ENCODE measurements at regions not wholly inside any gene's neighbourhood (a gene's known extent, or its start where the extent isn't known, plus 50 kb on each side); places are given as distances from the start of the nearest gene placed in this dataset.

DNA sequence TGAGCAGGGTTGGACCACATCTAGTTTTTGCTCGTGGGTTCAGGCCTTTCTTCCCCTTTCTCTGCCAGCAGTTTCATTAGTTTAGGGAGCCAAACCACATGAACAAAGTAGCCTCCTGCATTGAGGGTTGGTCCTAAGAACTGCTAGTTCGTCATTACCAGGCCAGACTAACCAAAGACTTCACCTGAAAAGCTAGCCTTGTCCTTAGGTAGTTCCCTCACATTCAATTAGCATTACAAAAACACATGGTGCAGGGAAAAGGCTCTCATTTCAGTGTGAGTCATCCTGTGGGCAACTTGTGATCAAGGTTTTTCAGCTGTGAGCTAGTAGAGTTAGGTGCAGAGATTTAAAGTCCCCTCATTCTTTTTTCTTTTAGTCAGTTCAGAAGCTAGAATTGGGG is 279.3 kb upstream of the CTNNB1 start:
- Histone ChIP-seq H3K4me2 (replicated peaks; ENCODE audit: extremely low read depth, low read length, poor library complexity, severe bottlenecking) (no peak overlapping the region), H3K9me3 (replicated peaks in 1 of 2; ENCODE audit: control insufficient read depth in 1 of 2, insufficient read depth in 1 of 2, low read length in 2 of 2) (no peaks in the 10 kb centered on the region), H4K20me1 (ENCODE audit: insufficient read depth, low read length) (no peaks in the 10 kb centered on the region), H2AFZ (ENCODE audit: insufficient read depth, low read depth, low read length, poor library complexity, severe bottlenecking) (no peak overlapping the region), H3K9ac (ENCODE audit: insufficient read depth, low read length, poor library complexity, severe bottlenecking) (no peak overlapping the region), H3K36me3 (replicated peaks in 1 of 2; ENCODE audit: control insufficient read depth in 1 of 2, insufficient read depth in 2 of 2, low read length in 2 of 2) (no peaks in the 10 kb centered on the region), H3K27ac (ENCODE audit: low read depth in 1 of 2, low read length in 2 of 2) (no peak overlapping the region), H3K4me3 (replicated peaks in 1 of 3; ENCODE audit: low read depth in 2 of 3, low read length in 3 of 3) (no peak overlapping the region), H3K4me1 (ENCODE audit: control insufficient read depth in 1 of 2, insufficient read depth in 2 of 2, low read length in 2 of 2) (no peaks in the 10 kb centered on the region), H3K79me2 (ENCODE audit: insufficient read depth, low read length) (no peaks in the 10 kb centered on the region), H3K27me3 (ENCODE audit: control insufficient read depth in 2 of 2, insufficient read depth in 2 of 2, low read length in 2 of 2) (no peaks in the 10 kb centered on the region)
- Mint-ChIP-seq H3K4me3 (no peak overlapping the region), H3K4me1 (peaks cover 8% of the 10 kb centered on the region), H3K9me3 (peaks cover 0 to 5% (median 2%) of the 10 kb centered on the region in 7 donors), H3K27ac (peak overlapping the region in 1 of 7 donors; percentile 13), H3K36me3 (no peaks in the 10 kb centered on the region), H3K27me3 (ENCODE audit: low read depth in 3 of 3) (no peaks in the 10 kb centered on the region)
- TF ChIP-seq, protein P1, sequence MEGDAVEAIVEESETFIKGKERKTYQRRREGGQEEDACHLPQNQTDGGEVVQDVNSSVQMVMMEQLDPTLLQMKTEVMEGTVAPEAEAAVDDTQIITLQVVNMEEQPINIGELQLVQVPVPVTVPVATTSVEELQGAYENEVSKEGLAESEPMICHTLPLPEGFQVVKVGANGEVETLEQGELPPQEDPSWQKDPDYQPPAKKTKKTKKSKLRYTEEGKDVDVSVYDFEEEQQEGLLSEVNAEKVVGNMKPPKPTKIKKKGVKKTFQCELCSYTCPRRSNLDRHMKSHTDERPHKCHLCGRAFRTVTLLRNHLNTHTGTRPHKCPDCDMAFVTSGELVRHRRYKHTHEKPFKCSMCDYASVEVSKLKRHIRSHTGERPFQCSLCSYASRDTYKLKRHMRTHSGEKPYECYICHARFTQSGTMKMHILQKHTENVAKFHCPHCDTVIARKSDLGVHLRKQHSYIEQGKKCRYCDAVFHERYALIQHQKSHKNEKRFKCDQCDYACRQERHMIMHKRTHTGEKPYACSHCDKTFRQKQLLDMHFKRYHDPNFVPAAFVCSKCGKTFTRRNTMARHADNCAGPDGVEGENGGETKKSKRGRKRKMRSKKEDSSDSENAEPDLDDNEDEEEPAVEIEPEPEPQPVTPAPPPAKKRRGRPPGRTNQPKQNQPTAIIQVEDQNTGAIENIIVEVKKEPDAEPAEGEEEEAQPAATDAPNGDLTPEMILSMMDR (IDR thresholded peaks at IDR 0.05) = no peak
- WGBS (ENCODE audit: insufficient coverage) = 40% methylated on average over 1 of the region's 2 CpGs
- peak; percentile 11 to 34 (median 20) for DNase-seq
- intact Hi-C loops (cut with micrococcal nuclease) = loop anchor here in 1 of 2 donors (2.0 to 5.0 kb wide), 4 partner anchors 52 to 277 kb away; partner anchors contain the start of gene CTNNB1

DNA sequence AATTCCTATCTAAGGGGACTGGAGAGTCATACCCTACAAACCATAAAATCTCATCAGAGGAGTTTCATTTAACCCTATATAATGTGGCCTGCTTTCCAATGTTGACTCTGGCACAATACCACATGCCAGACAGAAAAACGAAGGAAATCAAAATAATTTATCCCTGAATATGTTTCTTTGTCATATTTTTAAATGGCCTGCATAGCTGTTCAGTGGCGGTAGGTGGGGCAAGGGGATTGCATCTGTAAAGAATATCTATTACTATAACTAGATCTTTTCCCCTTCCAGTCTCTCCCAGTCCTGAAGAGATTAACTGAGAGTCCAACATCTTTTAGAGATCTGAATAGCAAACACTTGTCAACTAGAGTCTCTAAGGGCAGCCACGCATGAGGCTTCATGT is 278.1 kb upstream of the CTNNB1 start:
- no peaks in the 10 kb centered on the region for H3K36me3 ChIP-seq (replicated peaks in 1 of 2; ENCODE audit: control insufficient read depth in 1 of 2, insufficient read depth in 2 of 2, low read length in 2 of 2)
- H3K4me3 Mint-ChIP-seq = no peak overlapping the region
- TF ChIP-seq, protein P1 (IDR thresholded peaks at IDR 0.05) = no peak

More for the DNA sequence above, 278.1 kb upstream of the CTNNB1 start:
- Mint-ChIP-seq H3K4me1 (peaks cover 8% of the 10 kb centered on the region), H3K9me3 (peaks cover 0 to 5% (median 2%) of the 10 kb centered on the region in 7 donors), H3K27me3 (ENCODE audit: low read depth in 3 of 3) (no peaks in the 10 kb centered on the region), H3K27ac (peak overlapping the region in 3 of 7 donors; percentile 4 to 63 (median 40)), H3K36me3 (no peaks in the 10 kb centered on the region)
- no peak overlapping the region for H3K27ac ChIP-seq (ENCODE audit: low read depth in 1 of 2, low read length in 2 of 2)
- DNase-seq = no peak
- H3K4me1 ChIP-seq (ENCODE audit: control insufficient read depth in 1 of 2, insufficient read depth in 2 of 2, low read length in 2 of 2) = no peaks in the 10 kb centered on the region
- no peaks in the 10 kb centered on the region for H3K79me2 ChIP-seq (ENCODE audit: insufficient read depth, low read length)
- H2AFZ ChIP-seq (ENCODE audit: insufficient read depth, low read depth, low read length, poor library complexity, severe bottlenecking) = no peak overlapping the region
- H3K9me3 ChIP-seq (replicated peaks in 1 of 2; ENCODE audit: control insufficient read depth in 1 of 2, insufficient read depth in 1 of 2, low read length in 2 of 2) = no peaks in the 10 kb centered on the region
- H3K27me3 ChIP-seq (ENCODE audit: control insufficient read depth in 2 of 2, insufficient read depth in 2 of 2, low read length in 2 of 2) = no peaks in the 10 kb centered on the region
- H3K4me2 ChIP-seq (replicated peaks; ENCODE audit: extremely low read depth, low read length, poor library complexity, severe bottlenecking) = no peak overlapping the region
- H3K9ac ChIP-seq (ENCODE audit: insufficient read depth, low read length, poor library complexity, severe bottlenecking) = no peak overlapping the region
- H4K20me1 ChIP-seq (ENCODE audit: insufficient read depth, low read length) = no peaks in the 10 kb centered on the region
- H3K4me3 ChIP-seq (replicated peaks in 1 of 3; ENCODE audit: low read depth in 2 of 3, low read length in 3 of 3) = no peak overlapping the region
- WGBS (ENCODE audit: insufficient coverage) = 100% methylated on average over 1 of the region's 3 CpGs
- intact Hi-C loops (cut with micrococcal nuclease) = loop anchor here in 1 of 2 donors (2.0 to 5.0 kb wide), 4 partner anchors 51 to 276 kb away; partner anchors contain the start of gene CTNNB1

All from CD14-positive monocyte (primary cell).